Upper lobe of right lung (tissue), 1 donor: ENCODE measurements at regions not wholly inside any gene's neighbourhood (a gene's known extent, or its start where the extent isn't known, plus 50 kb on each side); places are given as distances from the start of the nearest gene placed in this dataset.
A peak's percentile ranks its signal among the peaks of the same experiment; 100 is the strongest.

Experiments
- ATAC-seq: fragments of 200-7000 bp; cut with Tn5 transposase; one replicate; pipeline ENCODE4 v1.9.1; 2020; ENCODE audit warnings: mild to moderate bottlenecking, moderate library complexity
- DNase-seq: peaks from one replicate; pipeline ENCODE4 v3.0.0-alpha.2; 2020
- H3K27ac ChIP-seq: fragments of 200-600 bp; one replicate; pipeline ENCODE4 v1.8.0; 2022
- H3K27me3 ChIP-seq: fragments of 200-600 bp; one replicate; pipeline ENCODE4 v1.8.0; 2022; ENCODE audit warnings: mild to moderate bottlenecking
- H3K36me3 ChIP-seq: fragments of 200-600 bp; one replicate; pipeline ENCODE4 v1.8.0; 2022
- H3K4me1 ChIP-seq: fragments of 200-600 bp; one replicate; pipeline ENCODE4 v1.8.0; 2022
- H3K4me3 ChIP-seq: fragments of 200-600 bp; one replicate; pipeline ENCODE4 v1.8.0; 2022; ENCODE audit warnings: mild to moderate bottlenecking
- H3K9me3 ChIP-seq: fragments of 200-600 bp; one replicate; pipeline ENCODE4 v1.8.0; 2022
- CTCF ChIP-seq: fragments of 200-600 bp; IDR thresholded peaks from one replicate; pipeline ENCODE4 v1.8.0; 2022; ENCODE audit warnings: antibody characterized with exemption
- intact Hi-C: fragments of 100-400 bp; cut with DNase I; formaldehyde crosslinking; loops from one replicate; pipeline ENCODE4 v1.11.0; 2022
- donor health status: DM: no; HTN: yes; CAD: no; lungs with severe emphysema.

GRCh38 chr1:29948581-29948980, 712.3 kb downstream of the PTPRU start:
- DNase-seq (no peak), ATAC-seq (peak; percentile 22)
- Histone ChIP-seq H3K36me3 (no peaks in the 10 kb centered on the region), H3K4me3 (no peak overlapping the region), H3K27ac (no peak overlapping the region), H3K4me1 (no peaks in the 10 kb centered on the region), H3K9me3 (no peaks in the 10 kb centered on the region), H3K27me3 (no peaks in the 10 kb centered on the region)
- TF ChIP-seq CTCF, result no peak
- intact Hi-C loops, result no loop called here

- no peak overlapping the region for H3K4me3 ChIP-seq
- intact Hi-C loops, result no loop called here
- TF ChIP-seq CTCF, result no peak
- no peaks in the 10 kb centered on the region for H3K9me3 ChIP-seq
- H3K36me3 ChIP-seq, result no peaks in the 10 kb centered on the region
- no peak for ATAC-seq
- no peaks in the 10 kb centered on the region for H3K4me1 ChIP-seq
- no peak overlapping the region for H3K27ac ChIP-seq
- DNase-seq, result no peak
- H3K27me3 ChIP-seq, result no peaks in the 10 kb centered on the region
Measured at GRCh38 chr1:29946057-29946456, 709.7 kb downstream of the PTPRU start.

- DNase-seq (no peak), ATAC-seq (no peak)
- Histone ChIP-seq H3K36me3 (no peaks in the 10 kb centered on the region), H3K27ac (no peak overlapping the region), H3K9me3 (no peaks in the 10 kb centered on the region), H3K4me3 (no peak overlapping the region), H3K4me1 (no peaks in the 10 kb centered on the region), H3K27me3 (peaks cover 5% of the 10 kb centered on the region)
- no peak for TF ChIP-seq CTCF
- intact Hi-C loops, result no loop called here
Measured at GRCh38 chr1:29945426-29945825, 709.1 kb downstream of the PTPRU start.

GRCh38 chr1:29944253-29944905, 708.1 kb downstream of the PTPRU start:
- H3K27me3 ChIP-seq, result peaks cover 10% of the 10 kb centered on the region
- TF ChIP-seq CTCF, result no peak
- H3K4me1 ChIP-seq, result no peaks in the 10 kb centered on the region
- H3K9me3 ChIP-seq, result no peaks in the 10 kb centered on the region
- no peaks in the 10 kb centered on the region for H3K36me3 ChIP-seq
- no peak overlapping the region for H3K4me3 ChIP-seq
- DNase-seq, result no peak
- no peak for ATAC-seq
- intact Hi-C loops, result no loop called here
- no peak overlapping the region for H3K27ac ChIP-seq

GRCh38 chr1:29943034-29943433, 706.7 kb downstream of the PTPRU start:
- ATAC-seq, result no peak

More at GRCh38 chr1:29943034-29943433, 706.7 kb downstream of the PTPRU start:
- intact Hi-C loops, result no loop called here
- DNase-seq, result no peak
- no peak overlapping the region for H3K27ac ChIP-seq
- peaks cover 12% of the 10 kb centered on the region for H3K27me3 ChIP-seq
- H3K36me3 ChIP-seq, result no peaks in the 10 kb centered on the region
- TF ChIP-seq CTCF, result no peak
- no peak overlapping the region for H3K4me3 ChIP-seq
- H3K9me3 ChIP-seq, result no peaks in the 10 kb centered on the region
- no peaks in the 10 kb centered on the region for H3K4me1 ChIP-seq
